ENCODE measurements at regions not wholly inside any gene's neighbourhood (a gene's known extent, or its start where the extent isn't known, plus 50 kb on each side); places are given as distances from the start of the nearest gene placed in this dataset.

GRCh38 chr4:3715855-3716630 lies 50.1 kb upstream of the ADRA2C start:
- no peak for DNase-seq

- no peak for DNase-seq
These were observed 50.9 kb upstream of the ADRA2C start for GRCh38 chr4:3715061-3715854.

GRCh38 chr4:3714642-3715001 lies 51.6 kb upstream of the ADRA2C start:
- no peak for DNase-seq

GRCh38 chr4:3713817-3714641 lies 52.2 kb upstream of the ADRA2C start:
- no peak for DNase-seq

- no peak for DNase-seq
These were observed 52.8 kb upstream of the ADRA2C start for GRCh38 chr4:3713346-3713745.

GRCh38 chr4:3712936-3713335 lies 53.2 kb upstream of the ADRA2C start:
- DNase-seq: no peak

- DNase-seq: no peak
These were observed 53.9 kb upstream of the ADRA2C start for GRCh38 chr4:3712112-3712805.

GRCh38 chr4:3711183-3712111 lies 54.7 kb upstream of the ADRA2C start:
- DNase-seq: no peak

- peak in 1 of 56 donors; percentile 16 for DNase-seq
These were observed 55.6 kb upstream of the ADRA2C start for GRCh38 chr4:3710451-3711182.

- DNase-seq: no peak
These were observed 56.2 kb upstream of the ADRA2C start for GRCh38 chr4:3709846-3710441.

GRCh38 chr4:3709061-3709845 lies 56.9 kb upstream of the ADRA2C start:
- DNase-seq: no peak

- DNase-seq: no peak
These were observed 57.6 kb upstream of the ADRA2C start for GRCh38 chr4:3708611-3709010.

- DNase-seq: peak in 21 of 56 donors; percentile 7 to 64 (median 35)
These were observed 58.1 kb upstream of the ADRA2C start for GRCh38 chr4:3708103-3708510.

- DNase-seq: no peak
These were observed 58.6 kb upstream of the ADRA2C start for GRCh38 chr4:3707423-3708102.

GRCh38 chr4:3706565-3707422 lies 59.4 kb upstream of the ADRA2C start:
- no peak for DNase-seq

GRCh38 chr4:3706111-3706511 lies 60.1 kb upstream of the ADRA2C start:
- DNase-seq: no peak
